NCI-H1048 (cell line): ENCODE measurements at regions not wholly inside any gene's neighbourhood (a gene's known extent, or its start where the extent isn't known, plus 50 kb on each side); places are given as distances from the start of the nearest gene placed in this dataset.
"Not testable (repeated sequence)": the region's sequence is repeated elsewhere in the genome, so short reads cannot be mapped to it uniquely, and the experiment has no call there.

Source experiments
- DNase-seq: peaks from one replicate; lab custom pipeline; 2025; lab: John Stamatoyannopoulos, UW

DNA sequence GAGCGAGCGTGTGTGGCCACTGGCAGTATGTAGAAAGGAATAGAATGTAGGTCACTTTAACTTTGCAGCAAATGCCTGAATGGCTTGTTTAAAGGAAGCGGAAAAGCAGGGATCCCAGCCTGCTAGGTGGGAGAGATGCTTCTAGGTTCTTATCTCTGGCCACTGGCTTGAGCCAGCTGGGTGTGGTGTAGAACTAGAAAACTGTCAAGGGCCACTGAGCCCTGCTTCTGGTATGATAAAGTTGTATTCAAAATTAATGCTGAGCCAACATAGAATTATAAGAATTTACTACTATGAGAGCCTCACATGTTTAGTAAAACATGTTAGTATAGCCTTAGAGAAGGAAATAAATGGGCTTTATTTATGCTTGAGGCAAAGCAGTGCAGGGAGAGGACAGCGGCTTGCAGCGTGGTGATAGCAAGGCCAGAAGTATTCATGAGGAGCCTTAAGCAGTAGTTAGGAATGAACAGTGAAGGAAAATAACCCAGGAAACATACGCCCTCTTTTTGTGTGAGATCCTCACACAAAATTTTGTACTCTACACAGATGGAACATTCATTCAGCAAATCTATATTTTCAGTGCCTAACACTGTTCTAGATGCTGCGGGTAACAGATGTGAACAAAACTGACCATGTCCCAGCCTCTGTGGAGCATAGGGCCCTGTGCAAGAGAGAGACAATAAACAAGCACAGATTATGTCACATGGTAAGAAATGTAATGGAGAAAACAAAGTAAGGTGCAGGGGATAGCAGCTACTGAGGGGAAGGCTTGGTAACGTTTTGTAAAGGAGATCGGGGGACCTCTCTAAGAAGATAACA, 863.2 kb downstream of the DIAPH3 start:
- DNase-seq, result no peak

DNA sequence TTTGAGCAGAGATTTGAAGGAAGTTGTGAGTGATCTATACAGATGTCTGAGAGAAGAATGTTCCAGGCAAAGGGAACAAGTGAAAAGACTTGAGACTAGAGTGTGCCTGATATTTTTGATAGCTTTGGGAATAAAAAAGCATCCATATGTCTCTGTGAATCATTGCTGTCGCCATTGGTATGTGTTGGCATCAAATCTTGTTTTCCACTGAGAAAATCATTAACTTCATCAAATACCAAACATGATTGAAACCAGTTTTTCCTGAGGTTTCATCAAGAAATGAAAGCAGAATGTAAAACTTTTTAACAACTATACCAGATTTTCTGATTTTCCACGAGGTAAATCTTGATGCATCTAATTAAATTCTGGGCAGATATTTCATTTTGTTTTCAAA, 862.6 kb downstream of the DIAPH3 start:
- DNase-seq, result no peak

DNA sequence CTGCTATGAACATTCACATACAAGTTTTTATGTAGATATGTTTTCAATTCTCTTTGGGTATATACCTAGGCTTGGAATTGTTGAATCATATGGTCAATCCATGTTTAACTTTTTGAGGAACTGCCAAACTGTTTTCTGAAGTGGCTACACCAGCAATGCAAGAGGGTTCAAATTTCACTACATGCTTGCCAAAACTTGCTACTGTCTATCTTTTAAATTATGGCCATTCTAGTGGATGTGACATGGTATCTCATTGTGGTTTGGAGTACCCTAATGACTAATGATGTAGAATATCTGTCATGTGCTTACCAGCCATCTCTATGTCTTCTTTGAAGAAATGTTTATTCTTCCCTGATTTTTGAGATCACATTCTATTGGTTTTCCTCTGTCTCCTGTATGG, 860.3 kb downstream of the DIAPH3 start:
- DNase-seq, result no peak

DNA sequence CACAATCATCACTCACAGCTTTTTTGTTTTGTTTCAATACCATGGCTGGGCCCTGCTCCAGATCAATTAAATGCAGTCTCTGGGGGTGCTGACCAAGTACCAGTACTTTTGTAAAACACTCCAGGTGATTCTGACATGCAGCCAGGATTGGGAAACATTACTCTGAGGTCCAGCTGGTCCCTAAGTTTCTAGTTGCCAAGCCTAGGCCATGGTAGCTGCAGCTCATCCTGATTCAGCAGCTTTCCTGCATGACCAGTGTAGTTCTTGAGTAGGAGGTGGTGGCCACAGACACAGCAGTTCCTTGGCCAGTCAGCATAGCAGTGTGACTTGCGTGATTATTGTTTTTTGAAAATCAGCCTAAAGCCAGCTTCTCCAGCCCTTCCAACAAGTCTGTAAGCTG, 859.1 kb downstream of the DIAPH3 start:
- no peak for DNase-seq

DNA sequence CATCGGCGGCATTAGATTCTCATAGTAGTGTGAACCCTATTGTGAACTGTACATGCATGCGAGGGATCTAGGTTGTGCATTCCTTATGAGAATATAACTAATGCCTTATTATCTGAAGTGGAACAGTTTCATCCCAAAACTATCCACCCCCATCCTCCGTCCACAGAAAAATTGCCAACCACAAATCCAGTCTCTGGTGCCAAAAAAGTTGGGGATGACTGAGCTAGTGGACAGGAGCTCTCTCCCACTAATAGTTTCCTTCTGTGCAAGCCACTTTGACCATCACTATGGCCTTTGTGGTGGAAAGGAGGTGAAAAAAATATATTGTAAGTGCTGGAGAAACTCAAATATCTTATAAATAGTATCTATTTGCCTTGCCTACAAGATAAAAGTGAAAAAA, 857.8 kb downstream of the DIAPH3 start:
- no peak for DNase-seq

DNA sequence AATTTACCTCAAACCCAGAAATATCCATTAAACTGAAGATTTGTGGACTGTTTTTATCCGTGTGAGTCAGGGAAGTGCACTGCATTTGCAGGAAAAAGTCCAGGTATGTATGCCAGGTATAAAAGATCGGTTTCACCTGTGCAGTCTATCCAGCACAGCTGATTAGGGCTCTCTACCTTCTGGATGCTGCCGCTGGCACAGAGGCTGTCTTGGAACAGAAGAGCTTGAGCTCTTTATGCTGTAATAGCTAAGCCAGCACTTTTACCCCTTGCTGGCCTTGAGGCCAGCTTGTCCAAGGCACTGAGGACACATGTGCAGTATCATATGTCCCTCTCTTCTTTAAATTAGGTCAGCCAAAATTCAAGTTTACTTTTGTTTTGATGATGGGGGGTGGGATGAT, 851.0 kb downstream of the DIAPH3 start:
- no peak for DNase-seq

DNA sequence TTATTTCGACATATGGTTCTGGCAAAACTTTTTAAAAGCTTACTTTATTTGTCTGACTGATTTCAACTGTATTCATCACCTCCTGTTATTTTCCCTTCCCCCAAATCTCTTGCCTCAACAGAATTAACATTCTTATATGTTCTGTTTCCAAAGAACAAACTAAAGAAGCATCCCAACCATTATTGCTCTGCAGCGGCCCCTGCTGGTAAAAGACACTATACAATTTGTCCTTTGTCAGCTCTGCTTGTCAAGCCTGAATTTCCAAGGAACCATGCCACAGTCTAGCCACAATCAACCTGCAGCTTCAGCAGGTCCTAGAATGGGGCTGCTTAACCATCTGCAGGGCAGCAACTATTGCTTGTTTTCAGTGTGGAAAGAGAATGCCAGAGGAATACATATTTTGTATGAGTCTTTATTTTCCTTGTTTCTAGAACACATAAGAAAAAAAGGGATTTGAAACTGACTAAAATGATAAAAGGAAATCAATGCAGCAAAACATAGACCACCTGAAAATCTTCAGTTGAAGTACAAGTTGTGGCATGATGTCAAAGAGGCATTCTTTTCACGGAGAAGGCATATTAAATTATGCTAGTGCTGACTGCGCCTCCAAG, 845.3 kb downstream of the DIAPH3 start:
- DNase-seq, result peak; percentile 7

DNA sequence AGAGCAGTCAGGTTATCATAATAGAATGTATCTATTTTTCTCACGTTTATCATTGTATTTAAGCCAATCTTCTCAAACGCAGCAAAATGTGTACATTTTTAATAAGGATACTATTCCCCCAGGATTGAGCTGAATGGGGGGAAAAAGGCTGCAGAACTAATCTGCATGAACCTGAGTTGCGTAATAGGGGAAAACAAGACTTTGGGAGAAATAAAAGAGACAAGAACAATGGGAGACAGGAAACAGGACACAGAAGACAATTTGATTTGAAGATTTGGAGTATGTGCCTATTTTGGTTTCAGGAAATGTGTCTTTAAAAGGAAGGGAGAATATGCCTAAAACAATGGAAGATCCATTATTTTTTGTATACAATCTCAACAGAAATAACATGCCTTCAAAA, 844.5 kb downstream of the DIAPH3 start:
- no peak for DNase-seq

DNA sequence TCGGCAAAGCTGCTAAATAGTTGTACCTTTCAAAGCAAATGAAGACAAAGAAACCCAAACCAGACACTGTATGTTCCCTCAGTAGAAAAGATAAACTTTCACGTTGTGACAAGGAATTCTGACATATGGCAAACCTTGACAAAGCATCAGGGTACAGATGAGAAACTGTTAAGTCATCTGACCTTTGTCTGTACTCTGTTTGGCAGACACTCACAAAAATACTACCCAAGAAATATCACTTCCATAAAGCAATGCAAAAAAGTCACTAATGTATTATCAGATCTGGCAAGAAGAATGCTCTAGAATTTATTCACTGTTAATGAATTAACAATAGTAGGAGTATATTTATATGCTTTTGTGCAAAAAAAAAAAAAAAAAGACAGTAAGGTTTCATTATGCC, 843.7 kb downstream of the DIAPH3 start:
- DNase-seq, result no peak

DNA sequence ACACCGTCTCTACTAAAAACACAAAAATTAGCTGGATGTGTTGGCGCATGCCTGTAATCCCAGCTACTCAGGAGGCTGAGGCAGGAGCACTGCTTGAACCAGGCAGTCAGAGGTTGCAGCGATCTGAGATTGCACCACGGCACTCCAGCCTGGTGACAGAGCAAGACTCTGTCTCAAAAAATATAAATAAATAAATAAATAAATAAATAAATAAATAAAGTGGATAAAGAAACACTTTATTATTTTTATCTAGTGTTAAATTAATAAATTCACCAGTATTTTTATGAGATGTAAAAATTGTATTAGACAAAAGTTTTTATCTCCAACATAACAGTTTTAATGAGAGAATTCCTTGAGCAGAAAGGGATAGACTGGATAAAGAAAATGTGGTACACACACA, 839.3 kb downstream of the DIAPH3 start:
- DNase-seq, result not testable (repeated sequence)

DNA sequence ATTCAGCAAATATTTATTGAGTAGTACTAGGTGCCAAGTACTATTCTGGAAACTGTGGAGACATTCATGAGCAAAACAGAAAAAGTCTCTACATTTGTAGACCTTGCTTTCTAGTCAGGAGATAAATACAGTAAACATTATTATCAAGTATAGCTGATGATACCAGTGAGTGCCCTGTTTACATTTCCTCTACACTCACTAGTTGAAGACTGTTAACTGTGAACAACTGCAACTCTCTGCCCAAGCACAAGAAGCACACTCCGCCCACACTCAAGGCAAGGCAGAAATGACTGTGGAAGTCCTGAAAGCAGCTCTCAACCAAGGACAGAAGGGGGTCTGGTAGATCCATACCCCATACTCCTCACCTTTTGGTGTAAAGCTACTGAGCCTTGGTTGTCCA, 837.0 kb downstream of the DIAPH3 start:
- DNase-seq, result no peak

DNA sequence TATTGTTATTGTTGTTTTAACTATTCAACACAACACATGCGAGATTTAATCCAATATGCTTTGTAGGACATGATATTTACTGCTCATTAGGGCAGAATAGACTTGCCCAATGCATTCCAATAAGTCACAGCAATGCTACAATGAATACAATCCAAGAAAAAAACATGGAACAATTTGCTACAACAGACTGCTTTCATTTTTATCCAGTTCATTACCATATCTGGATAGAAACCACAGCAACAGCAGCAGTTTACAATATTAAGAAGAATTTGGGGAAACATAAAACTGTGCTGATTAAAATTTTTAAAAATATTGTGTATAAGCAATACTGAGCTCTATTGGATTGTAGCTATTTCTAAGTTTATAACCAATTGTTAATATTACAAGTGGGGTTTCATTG, 833.0 kb downstream of the DIAPH3 start:
- no peak for DNase-seq

DNA sequence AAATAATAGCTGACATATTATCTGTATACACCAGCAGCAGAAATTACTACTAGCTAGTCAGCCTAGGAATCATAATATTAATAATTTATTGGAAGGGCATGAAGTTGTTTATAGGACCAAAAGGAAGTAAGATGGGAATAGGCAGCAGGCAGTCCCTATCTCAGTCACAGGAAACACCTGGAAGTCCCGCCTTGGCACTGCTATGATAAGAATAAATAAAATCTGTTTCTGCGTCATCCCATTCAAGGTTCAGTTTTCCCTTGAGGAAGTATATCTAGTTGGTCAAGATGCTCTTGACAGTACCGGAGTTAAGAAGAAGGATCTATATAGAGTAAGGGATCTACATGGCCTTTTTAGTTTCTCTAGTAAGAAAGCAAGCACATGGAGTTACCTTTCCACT, 830.8 kb downstream of the DIAPH3 start:
- no peak for DNase-seq

DNA sequence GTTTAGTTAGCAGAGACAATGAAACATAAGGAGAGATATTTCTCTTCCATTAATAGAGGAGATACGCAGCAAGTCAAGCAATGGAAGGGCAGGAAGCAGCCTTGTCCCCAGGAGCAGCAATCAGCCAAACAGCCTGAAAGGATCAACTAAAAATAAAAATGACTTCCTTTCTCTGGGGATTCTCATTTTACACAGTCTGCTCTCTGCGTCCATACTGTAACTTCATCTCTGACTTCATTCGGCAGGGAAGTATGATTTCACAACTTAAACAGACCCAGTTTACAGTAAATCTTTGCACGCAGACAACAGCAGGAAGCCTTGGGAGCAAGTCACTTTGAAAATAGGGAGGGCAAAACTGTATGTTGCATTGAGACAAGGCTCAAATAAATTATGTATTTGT, 826.7 kb downstream of the DIAPH3 start:
- DNase-seq, result no peak

DNA sequence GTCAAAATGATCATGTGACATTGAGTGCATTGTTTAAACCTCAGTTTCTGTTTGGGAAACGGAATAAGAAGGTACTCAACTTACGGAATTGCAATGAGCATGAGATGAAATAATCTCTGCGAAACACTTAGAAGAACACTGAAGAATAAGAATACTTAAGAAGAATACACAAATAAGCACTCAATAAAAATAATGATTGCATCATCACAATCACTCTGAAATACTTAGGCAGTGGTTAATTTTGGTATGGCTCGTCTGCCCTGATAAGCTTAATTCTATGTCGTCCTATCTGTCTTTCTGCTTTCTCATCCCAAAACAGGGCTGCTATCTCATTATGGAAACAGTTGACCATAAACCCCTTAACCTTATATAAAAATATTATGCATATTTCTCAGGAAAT, 823.6 kb downstream of the DIAPH3 start:
- no peak for DNase-seq

DNA sequence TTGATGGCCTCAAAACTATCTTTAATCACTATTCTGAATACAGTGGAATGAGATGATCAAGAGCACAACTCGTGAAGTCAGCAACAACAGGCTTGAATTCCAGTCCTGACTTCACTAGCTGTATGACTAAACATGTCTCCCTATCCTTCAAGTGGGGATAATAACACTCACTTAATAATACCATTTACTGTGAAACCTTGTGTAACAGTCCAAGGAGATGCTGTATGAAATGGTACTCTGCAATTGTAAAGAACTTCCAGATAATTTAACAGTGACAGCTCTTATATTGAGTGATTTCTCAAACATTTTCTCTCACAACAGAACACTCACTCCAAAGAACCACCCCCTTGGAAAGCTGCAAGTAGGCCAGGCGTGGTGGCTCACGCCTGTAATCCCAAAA, 823.1 kb downstream of the DIAPH3 start:
- no peak for DNase-seq

DNA sequence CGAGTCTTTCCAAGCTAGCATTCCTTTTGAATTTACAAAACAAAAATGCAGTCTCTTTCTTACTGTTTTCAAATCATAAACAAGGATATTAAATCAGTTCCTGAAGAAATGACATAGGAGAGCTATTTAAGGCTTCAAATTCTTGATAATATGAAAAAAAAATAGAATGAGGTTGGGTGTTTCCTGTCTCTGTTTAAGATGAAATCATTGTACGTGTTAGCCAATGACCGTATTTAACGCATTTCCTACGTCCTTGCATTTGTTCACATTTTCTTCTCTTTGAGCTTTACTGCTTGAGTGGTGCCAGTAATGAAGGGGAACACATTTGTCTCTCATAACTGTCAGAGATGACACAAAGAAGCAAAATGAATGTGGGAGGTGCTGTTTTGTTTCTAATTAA, 821.3 kb downstream of the DIAPH3 start:
- no peak for DNase-seq

DNA sequence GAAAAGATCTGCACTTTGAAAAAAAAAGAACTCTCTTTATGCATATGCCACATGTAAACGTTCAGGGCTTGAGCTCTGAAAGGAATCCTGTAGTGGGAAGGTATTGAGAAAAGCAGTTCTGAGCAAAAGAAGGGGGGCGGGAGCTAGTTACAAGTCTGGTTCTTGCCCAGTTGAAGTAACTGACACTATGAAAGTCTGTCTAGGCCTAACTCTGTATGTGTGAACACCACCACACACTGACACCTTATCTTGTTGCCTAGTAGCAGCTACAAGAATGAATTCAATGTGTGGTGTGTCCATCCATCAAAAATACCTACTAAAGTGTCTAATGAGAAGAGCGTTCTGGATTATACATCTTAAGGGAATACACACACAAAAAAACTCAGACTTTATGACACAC, 820.6 kb downstream of the DIAPH3 start:
- DNase-seq, result no peak

DNA sequence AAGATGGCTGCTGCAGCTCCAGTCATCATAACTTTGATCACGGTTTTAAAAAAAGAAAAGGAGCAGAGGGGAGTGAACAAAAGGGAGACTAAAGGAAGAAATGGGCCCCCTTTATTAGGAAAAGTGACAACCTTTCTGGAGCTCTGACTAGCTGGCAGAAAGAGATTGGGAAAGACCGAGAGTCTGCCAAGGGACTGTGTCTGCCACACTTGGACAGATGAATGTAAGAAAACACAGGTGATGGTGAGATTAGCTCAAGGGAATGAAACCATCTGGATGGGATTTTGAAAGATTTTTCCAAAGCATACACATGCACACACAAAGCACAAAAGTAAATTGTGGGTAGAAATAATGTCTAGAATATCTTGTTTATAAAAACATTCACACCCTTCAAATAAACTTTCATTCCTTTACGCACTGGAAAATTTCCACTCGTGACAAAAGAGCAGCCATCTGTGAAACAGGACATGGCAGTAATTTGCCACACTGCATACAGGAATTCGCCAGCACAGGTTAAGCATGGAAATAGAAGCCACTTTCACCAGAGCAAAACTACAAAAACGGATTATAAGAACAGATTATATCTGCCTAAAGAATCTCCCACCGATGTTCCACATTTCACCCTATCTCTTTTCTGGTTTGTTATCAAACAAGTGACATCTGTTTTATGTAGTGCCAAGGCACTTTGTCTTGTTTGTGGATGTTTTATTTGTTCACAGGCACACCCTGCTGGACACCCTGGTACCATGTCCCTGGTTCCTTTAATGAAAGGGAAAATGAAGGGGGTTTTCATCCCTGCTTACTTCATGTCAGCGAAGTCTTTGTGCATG, 819.5 kb downstream of the DIAPH3 start:
- no peak for DNase-seq

DNA sequence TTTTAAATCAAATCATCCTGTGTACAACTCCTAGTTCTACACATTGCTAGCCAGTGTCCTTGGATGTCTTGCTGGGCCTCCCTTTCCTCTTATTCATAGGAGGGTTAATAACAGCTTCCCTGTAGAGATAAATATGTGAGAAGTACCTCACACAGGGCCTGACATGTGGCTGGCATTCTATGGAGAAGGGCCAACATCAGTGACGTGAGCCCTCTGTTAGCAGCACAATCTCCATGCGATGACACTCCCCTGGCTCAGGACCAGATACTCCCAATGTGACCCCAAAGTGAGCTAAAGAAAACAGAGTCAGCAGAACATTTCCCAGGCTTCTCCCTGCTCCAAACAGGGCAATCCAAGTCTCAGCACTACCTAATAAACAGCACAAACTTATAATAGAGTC, 818.4 kb downstream of the DIAPH3 start:
- DNase-seq, result no peak

DNA sequence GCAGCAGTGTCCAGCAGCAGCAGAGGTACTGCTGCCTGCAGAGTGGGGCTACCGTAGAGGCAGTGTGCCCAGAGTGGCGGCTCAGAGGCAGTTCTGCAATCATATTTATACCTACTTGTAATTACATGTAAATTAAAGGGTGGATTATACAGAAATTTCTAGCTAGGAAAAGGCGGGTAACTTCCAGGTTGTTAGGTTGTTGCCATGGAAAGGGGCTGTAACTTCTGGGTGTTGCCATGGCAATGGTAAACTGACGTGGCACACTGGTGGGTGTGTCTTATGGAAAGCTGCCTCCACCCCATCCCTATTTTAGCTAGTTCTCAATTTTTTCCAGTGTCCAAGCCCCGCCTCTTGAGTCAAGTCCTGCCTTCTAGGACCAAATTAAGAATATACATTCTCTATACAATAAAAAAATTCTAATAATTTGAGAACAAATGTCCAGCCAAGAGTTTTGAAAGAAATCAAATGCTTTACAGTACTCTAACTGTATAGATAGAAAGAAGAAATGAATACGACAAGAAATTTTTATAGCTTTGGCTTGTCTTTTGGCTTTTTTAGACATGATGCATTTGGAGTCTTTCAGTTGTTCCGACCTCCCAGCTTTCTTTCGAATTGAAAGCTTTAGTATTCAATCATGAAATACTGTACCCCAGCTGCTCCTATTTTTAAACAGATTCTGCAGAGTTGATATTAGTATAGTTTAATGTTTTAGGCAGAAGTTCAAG, 816.6 kb downstream of the DIAPH3 start:
- no peak for DNase-seq

DNA sequence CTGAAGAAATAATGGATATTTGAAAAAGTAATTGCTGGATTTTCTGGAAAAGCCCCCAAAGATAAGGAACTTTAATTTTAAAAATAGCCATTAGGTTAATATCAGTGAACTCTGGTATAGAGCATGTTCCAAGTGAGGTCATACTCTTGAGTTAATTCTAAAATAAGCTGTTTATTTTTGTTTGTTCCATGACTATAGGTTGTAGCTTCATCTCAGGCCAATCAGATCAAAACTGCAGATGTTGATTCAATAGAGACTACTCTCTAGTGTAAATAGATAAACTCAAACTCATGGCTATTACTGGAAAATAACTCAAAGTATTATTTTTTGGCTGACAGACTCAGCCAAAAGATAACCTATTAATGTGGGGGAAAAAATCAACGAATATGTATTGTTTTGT, 815.1 kb downstream of the DIAPH3 start:
- no peak for DNase-seq
